SIG-M5 treated with dmso at 0.1 percent for 504 hours (cell line): ENCODE measurements at regions not wholly inside any gene's neighbourhood (a gene's known extent, or its start where the extent isn't known, plus 50 kb on each side); places are given as distances from the start of the nearest gene placed in this dataset.

Experiments
- DNase-seq: peaks from one replicate; lab custom pipeline; 2025; ENCODE audit not compliant: unreplicated experiment; lab: John Stamatoyannopoulos, UW

DNA sequence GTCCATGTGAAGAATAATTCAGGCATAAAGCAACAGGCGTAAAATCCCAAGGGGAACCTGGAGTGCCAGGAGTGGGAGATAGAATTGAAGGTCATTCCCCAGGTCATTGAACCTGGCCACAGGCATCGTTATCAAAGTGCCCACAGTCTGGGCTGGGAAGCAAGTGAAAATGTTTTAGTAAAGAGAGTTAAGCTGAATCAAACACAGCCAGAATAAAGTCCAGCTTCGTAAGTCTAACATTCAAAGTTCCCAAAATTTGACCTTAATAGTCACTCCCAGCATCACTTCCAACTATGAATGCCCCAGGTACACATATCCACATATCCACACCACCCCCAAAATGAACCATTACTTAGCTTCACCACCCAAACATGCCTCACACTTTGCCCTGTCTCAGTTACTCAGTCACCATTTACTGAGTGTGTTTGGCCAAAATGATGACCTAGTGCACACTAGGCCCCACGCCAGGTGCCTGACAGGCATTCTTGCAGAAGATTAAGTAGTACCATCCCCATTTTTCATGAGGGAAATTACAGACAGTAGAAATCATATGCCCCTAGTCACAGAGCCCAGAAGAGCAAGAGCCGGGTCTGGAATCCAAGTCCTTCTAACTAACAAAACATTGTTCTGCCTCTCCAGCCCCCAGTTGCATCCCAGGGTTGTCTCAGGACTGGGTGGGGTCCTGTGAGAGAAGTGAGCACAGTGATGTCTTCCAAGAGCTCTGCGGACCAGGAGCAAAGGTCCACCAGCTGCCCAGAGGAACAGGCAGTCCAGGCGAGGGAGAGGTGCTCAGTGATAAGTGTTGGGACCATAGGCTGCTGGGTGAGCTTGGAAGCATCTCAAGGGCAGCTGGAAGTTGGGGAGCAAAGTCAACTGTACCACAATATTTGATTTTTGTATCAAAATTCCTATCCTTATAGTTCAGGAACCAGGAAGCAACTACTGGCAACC lies 65.2 kb upstream of the MYCN start:
- no peak for DNase-seq

GRCh38 chr2:15875969-15876705 lies 64.2 kb upstream of the MYCN start:
- no peak for DNase-seq

DNA sequence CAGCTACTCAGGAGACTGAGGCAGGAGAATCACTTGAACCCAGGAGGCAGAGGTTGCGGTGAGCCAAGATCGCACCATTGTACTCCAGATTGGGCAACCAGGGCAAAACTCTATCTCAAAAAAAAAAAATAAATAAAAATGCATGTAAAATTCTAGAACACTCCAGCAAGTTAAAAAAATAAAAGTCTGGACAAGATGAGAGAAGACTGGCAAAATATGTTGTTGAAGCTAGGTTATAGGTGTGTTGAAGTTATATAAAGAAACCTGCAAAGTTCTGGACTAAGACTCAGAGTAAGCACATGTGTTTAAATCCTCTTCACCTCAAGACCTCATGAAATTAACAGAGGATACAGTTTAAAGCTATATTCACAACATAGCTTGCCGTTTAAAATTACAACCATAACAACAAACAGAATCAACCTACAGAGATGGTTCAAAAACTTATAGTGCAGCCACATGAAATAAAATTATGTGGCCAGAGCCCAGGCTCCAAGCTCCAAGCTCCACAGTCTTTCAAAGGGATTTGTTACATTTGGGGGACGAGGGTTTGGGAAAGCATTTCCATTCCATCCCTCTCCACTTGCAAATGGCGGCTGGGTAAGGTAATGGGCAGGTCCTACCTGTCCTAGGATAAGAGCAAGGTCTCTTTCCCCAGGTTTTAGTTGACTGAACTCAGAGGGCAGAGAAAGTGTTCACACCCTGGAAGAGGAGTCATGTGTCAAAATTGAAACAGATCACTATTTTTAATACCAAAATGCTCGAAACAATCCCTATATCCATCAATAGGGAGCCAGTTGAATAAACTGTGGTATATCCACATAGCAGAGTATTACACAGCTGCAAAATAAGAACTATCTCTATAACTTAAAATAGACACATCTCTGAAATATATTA lies 59.9 kb upstream of the MYCN start:
- no peak for DNase-seq

- DNase-seq, result no peak
Observed at GRCh38 chr2:15881120-15881433, 59.3 kb upstream of the MYCN start.

DNA sequence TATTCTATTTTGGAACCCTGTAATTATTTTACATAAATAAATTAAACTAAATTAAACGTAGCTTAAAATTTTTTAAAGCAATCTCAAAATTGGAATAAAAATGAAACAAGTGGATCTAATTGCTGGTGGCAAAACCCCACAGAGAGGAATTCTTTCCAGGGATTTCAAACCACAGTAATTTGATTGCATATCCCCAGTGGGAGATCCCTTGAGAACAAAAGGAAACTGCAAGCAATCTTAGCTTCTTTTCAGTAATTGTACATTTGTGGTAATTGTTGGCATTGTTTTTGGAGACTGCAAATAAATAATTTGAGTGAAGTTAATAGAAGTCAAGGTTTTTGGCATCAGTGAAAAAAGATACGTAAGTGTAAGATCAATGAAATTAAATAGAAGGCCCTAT lies 58.7 kb upstream of the MYCN start:
- no peak for DNase-seq

DNA sequence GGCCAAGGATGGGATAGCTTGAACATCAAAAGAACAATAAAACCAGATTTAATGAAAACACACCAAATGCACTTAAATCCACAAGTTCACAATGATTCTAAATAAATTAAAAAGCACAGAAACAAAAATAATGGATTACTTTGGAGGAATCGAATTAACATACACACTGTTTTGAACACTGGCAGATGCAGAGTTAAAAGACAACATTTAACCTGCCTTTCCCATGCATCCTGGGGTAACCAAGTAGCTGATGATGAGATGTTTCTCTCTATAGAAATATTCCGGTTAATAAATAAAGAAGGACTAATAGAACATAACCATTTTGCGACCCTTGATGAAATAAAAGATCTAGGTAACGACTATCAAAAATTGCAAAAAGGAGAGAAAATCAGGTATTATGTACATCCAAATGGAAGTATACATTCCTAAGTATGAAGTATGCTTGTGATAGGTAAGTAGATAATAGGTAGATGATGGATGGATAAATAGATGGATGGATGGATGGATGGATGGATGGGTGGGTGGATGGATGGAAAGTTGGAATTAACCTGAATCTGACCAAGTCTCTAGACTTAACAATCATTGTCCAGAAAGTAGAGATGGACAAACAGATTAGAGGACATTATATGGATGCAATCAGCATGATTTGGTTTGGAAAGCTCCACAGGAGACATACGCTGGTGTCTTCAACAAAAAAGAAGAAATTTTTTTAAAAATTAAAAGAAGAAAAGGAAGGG lies 57.4 kb upstream of the MYCN start:
- DNase-seq, result no peak

DNA sequence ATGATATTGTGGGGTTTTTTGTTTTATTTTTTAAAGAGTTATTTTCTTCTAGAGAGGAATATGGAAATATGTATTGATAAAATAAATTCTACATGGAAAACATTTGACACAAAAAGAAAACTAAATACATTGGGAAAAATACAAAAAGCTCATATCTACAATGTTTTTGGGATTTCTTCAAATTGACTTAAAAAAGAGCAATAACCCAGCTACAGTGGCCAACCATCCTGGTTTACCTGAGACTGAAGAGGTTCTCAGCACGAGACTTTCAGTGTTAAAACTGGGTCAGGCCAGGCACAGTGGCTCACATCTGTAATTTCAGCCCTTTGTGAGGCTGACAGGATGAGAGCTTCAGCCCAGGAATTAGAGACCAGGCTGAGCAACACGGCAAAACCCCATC lies 56.7 kb upstream of the MYCN start:
- DNase-seq, result no peak

DNA sequence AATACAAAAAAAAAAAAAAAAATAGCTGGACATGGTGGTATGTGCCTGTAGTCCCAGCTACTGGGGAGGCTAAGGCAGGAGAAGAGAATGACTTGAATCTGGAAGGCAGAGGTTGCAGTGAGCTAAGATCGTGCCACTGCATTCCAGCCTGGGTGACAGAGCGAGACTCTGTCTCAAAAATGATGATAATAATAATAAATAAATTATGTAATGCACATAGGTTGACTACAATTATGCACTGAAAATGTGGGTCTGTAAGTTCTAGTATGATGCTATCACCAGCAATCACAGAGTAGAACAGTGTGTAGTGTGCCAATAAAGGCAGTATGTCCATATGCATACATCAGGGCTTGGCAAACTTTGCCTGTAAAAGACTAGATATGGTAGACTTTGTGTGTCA lies 55.6 kb upstream of the MYCN start:
- no peak for DNase-seq

GRCh38 chr2:15886231-15886630 lies 54.1 kb upstream of the MYCN start:
- DNase-seq, result no peak

DNA sequence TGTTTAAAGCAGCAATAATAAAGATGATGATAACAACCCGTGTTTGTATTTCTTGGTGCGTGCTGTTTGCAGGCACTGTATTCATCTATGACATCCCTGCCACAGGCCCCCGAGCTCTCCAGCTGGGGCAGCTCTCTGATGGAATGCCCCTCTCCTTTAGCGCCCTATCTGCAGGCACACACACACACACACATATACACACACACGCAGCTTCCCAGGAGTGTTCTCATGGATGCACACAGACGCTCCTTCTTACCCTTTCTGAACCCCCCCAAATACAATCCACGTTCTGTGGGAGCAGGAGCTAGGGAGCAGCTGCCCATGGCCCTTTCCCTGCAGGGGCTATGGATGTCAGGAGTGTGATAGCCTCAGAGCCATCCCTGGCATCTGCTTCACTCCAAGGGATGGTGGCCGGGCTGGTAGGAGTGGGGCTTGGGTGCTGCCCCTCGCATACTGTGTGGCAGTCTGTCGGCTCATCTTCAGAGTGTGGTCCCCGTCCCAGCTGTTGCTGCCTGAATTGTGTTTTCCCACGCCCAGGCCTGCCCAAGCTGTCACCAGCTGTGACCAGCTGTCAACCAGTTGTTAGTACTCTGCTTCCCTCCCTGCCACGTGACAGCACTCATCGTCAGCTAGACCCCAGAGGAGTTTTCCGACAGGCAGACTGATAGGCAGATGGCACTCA lies 50.8 kb upstream of the MYCN start:
- no peak for DNase-seq

DNA sequence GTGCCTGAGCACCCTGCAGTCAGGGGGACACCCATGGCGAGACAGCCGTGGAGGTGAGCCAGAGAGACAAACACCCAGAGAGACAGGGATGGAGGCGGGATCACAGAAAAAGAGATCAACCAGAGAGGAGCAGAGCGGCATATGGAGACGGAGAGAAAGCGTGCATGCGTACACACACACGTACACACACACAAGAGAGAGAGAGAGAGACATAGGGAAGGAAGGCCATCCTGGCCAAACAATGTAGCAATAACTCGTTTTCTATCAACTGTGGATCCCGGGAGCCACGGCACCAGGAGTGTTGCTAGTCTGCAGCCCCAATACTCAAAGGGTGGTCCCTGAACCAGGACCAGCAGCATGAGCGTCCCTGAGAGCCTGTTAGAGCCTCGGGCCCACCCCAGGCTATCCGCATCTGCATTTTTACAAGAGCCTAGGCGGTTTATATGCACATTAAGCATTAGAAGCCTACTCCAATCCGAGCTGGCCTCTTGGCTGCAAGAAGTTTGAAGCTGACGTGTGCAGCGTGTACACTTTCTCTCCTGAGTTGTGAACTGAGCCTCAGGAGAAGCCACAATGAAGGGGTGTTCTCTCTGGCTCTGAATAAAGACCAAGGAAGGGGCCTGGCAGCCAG lies 50.1 kb upstream of the MYCN start:
- no peak for DNase-seq
